ENCODE measurements at regions not wholly inside any gene's neighbourhood (a gene's known extent, or its start where the extent isn't known, plus 50 kb on each side); places are given as distances from the start of the nearest gene placed in this dataset.

GRCh38 chr2:190785334-190785733 lies 95.3 kb upstream of the GLS start:
- H3K27me3 Mint-ChIP-seq (ENCODE audit: insufficient read depth): no peaks in the 10 kb centered on the region; the same call in 1 of the 2 replicates
- H3K4me1 Mint-ChIP-seq (ENCODE audit: low read depth): peaks cover 26% of the 10 kb centered on the region
- H3K36me3 Mint-ChIP-seq (ENCODE audit: low read depth): peaks cover 9% of the 10 kb centered on the region; the same call in 1 of the 2 replicates
- H3K9me3 Mint-ChIP-seq: no peaks in the 10 kb centered on the region
- no peak for TF ChIP-seq CTCF (IDR thresholded peaks at IDR 0.05)
- H3K27ac Mint-ChIP-seq: no peak overlapping the region
- no peak for DNase-seq
- no peak overlapping the region for H3K4me3 Mint-ChIP-seq

- Mint-ChIP-seq H3K27me3 (ENCODE audit: insufficient read depth) (no peaks in the 10 kb centered on the region; the same call in none of the 2 replicates), H3K27ac (no peak overlapping the region), H3K36me3 (ENCODE audit: low read depth) (peaks cover 9% of the 10 kb centered on the region; the same call in 1 of the 2 replicates), H3K9me3 (no peaks in the 10 kb centered on the region), H3K4me1 (ENCODE audit: low read depth) (peaks cover 26% of the 10 kb centered on the region), H3K4me3 (no peak overlapping the region)
- TF ChIP-seq CTCF (IDR thresholded peaks at IDR 0.05): no peak
- peak; percentile 18 for DNase-seq
Measured at GRCh38 chr2:190786404-190787166, 94.0 kb upstream of the GLS start.

- peaks cover 9% of the 10 kb centered on the region; the same call in 1 of the 2 replicates for H3K36me3 Mint-ChIP-seq (ENCODE audit: low read depth)
- no peaks in the 10 kb centered on the region; the same call in 1 of the 2 replicates for H3K27me3 Mint-ChIP-seq (ENCODE audit: insufficient read depth)
- no peak overlapping the region for H3K27ac Mint-ChIP-seq
- peaks cover 31% of the 10 kb centered on the region for H3K4me1 Mint-ChIP-seq (ENCODE audit: low read depth)
- TF ChIP-seq CTCF (IDR thresholded peaks at IDR 0.05): no peak
- no peak overlapping the region for H3K4me3 Mint-ChIP-seq
- no peak for DNase-seq
- no peaks in the 10 kb centered on the region for H3K9me3 Mint-ChIP-seq
Measured at GRCh38 chr2:190787743-190788235, 92.8 kb upstream of the GLS start.

- H3K27ac Mint-ChIP-seq: no peak overlapping the region
- DNase-seq: no peak
- H3K4me3 Mint-ChIP-seq: no peak overlapping the region
- no peaks in the 10 kb centered on the region; the same call in 1 of the 2 replicates for H3K27me3 Mint-ChIP-seq (ENCODE audit: insufficient read depth)
- peaks cover 40% of the 10 kb centered on the region for H3K4me1 Mint-ChIP-seq (ENCODE audit: low read depth)
- no peaks in the 10 kb centered on the region for H3K9me3 Mint-ChIP-seq
- 0 out of 2 replicates have a peak, but pooled peaks cover 3% of the 10 kb centered on the region for H3K36me3 Mint-ChIP-seq (ENCODE audit: low read depth)
- no peak for TF ChIP-seq CTCF (IDR thresholded peaks at IDR 0.05)
Measured at GRCh38 chr2:190789074-190790004, 91.3 kb upstream of the GLS start.

- no peaks in the 10 kb centered on the region for H3K36me3 Mint-ChIP-seq (ENCODE audit: low read depth)
- TF ChIP-seq CTCF (IDR thresholded peaks at IDR 0.05): no peak
- H3K27me3 Mint-ChIP-seq (ENCODE audit: insufficient read depth): peaks cover 1% of the 10 kb centered on the region; the same call in 1 of the 2 replicates
- H3K4me3 Mint-ChIP-seq: peak overlapping the region; percentile 71
- H3K4me1 Mint-ChIP-seq (ENCODE audit: low read depth): peaks cover 45% of the 10 kb centered on the region
- peak; percentile 31 for DNase-seq
- no peaks in the 10 kb centered on the region for H3K9me3 Mint-ChIP-seq
- H3K27ac Mint-ChIP-seq: peak overlapping the region; percentile 75
Measured at GRCh38 chr2:190791347-190791975, 89.2 kb upstream of the GLS start.
